AG04450 (cell line): ENCODE measurements at regions not wholly inside any gene's neighbourhood (a gene's known extent, or its start where the extent isn't known, plus 50 kb on each side); places are given as distances from the start of the nearest gene placed in this dataset.

Experiments used
- CTCF ChIA-PET: fragments of 300-600, 350-600 bp; formaldehyde crosslinking; extraction: SDS; loops from one replicate; lab custom pipeline; 2022; ENCODE audit warnings: antibody characterized with exemption, inconsistent platforms; lab: Charles Lee
- POLR2A ChIA-PET: fragments of 350-600 bp; formaldehyde crosslinking; extraction: SDS; loops from one replicate; lab custom pipeline; 2021; ENCODE audit warnings: antibody characterized with exemption, inconsistent platforms; lab: Yijun Ruan, JAX
- DNase-seq: peaks from one replicate; pipeline ENCODE4 v3.0.0-alpha.2; 2011; ENCODE audit warnings: low read depth, low spot score
- H3K27ac ChIP-seq: one replicate; pipeline ENCODE4 v1.5.1; 2012; ENCODE audit warnings: low read depth, low read length, control low read depth
- H3K27me3 ChIP-seq: one replicate; pipeline ENCODE4 v1.6.0; 2012; ENCODE audit warnings: low read length; ENCODE audit not compliant: control insufficient read depth, insufficient read depth
- H3K4me3 ChIP-seq: 2 replicates; pipeline ENCODE4 v1.5.1; 2011; ENCODE audit warnings: mild to moderate bottlenecking, low read depth, low read length, control low read depth
- H3K9me3 ChIP-seq: 2 replicates; pipeline ENCODE4 v1.5.1; 2012; ENCODE audit warnings: low read length; ENCODE audit not compliant: control insufficient read depth, insufficient read depth
- CTCF ChIP-seq: IDR thresholded peaks from 2 replicates; pipeline ENCODE4 v1.5.1; 2011; ENCODE audit warnings: low read depth, low read length, control low read depth, inconsistent platforms

GRCh38 chr2:107128381-107128780 is 242.4 kb upstream of the ST6GAL2 start:
- ChIA-PET CTCF (no interaction called here), POLR2A (no interaction called here)
- Histone ChIP-seq H3K4me3 (no peak overlapping the region), H3K27me3 (no peaks in the 10 kb centered on the region), H3K27ac (no peak overlapping the region), H3K9me3 (no peaks in the 10 kb centered on the region; the same call in 1 of the 2 replicates)
- no peak for DNase-seq
- TF ChIP-seq CTCF: no peak

- POLR2A ChIA-PET: no interaction called here
- Histone ChIP-seq H3K9me3 (no peaks in the 10 kb centered on the region; the same call in 1 of the 2 replicates), H3K27ac (no peak overlapping the region), H3K27me3 (no peaks in the 10 kb centered on the region), H3K4me3 (no peak overlapping the region)
- CTCF ChIA-PET: no interaction called here
- TF ChIP-seq CTCF: no peak
- no peak for DNase-seq
These were observed 246.1 kb upstream of the ST6GAL2 start for GRCh38 chr2:107132070-107132469.

GRCh38 chr2:107132746-107133145 is 246.8 kb upstream of the ST6GAL2 start:
- no peak overlapping the region for H3K4me3 ChIP-seq
- H3K9me3 ChIP-seq: no peaks in the 10 kb centered on the region; the same call in 1 of the 2 replicates
- ChIA-PET CTCF (no interaction called here), POLR2A (no interaction called here)
- H3K27me3 ChIP-seq: no peaks in the 10 kb centered on the region
- no peak for TF ChIP-seq CTCF
- DNase-seq: no peak
- no peak overlapping the region for H3K27ac ChIP-seq

GRCh38 chr2:107133412-107133811 is 247.4 kb upstream of the ST6GAL2 start:
- ChIA-PET POLR2A (no interaction called here), CTCF (no interaction called here)
- Histone ChIP-seq H3K27ac (no peak overlapping the region), H3K9me3 (no peaks in the 10 kb centered on the region; the same call in 1 of the 2 replicates), H3K4me3 (no peak overlapping the region), H3K27me3 (no peaks in the 10 kb centered on the region)
- no peak for TF ChIP-seq CTCF
- DNase-seq: no peak

- POLR2A ChIA-PET: no interaction called here
- no peak for DNase-seq
These were observed 250.8 kb upstream of the ST6GAL2 start for GRCh38 chr2:107136733-107137132.

More at GRCh38 chr2:107136733-107137132, 250.8 kb upstream of the ST6GAL2 start:
- H3K27me3 ChIP-seq: no peaks in the 10 kb centered on the region
- CTCF ChIA-PET: interaction anchor here (0.9 kb wide), 1 partner anchor 14 kb away, joined by 3 read pairs; no protein-coding TSS in a partner anchor
- H3K9me3 ChIP-seq: no peaks in the 10 kb centered on the region
- no peak overlapping the region for H3K27ac ChIP-seq
- no peak overlapping the region for H3K4me3 ChIP-seq
- no peak for TF ChIP-seq CTCF
